Cardiac fibroblast (primary cell): ENCODE measurements at regions not wholly inside any gene's neighbourhood (a gene's known extent, or its start where the extent isn't known, plus 50 kb on each side); places are given as distances from the start of the nearest gene placed in this dataset.
"Not testable (repeated sequence)": the region's sequence is repeated elsewhere in the genome, so short reads cannot be mapped to it uniquely, and the experiment has no call there.

Experiments
- DNase-seq, 2 donors: peaks; one replicate each; pipeline versions ENCODE4 v3.0.0 to v3.0.0-alpha.2; 2010; ENCODE audit warnings: low read depth in 2 of 2
- H3K4me3 ChIP-seq, 2 donors: replicated peaks in 1 of 2; 1 replicate in 1 of 2; 2 replicates in 1 of 2; pipeline ENCODE4 v1.5.1; 2011; ENCODE audit warnings: low read depth in 2 of 2, low read length in 2 of 2, mild to moderate bottlenecking in 2 of 2, moderate library complexity in 1 of 2
- CTCF ChIP-seq: IDR thresholded peaks from one replicate; pipeline ENCODE4 v1.5.1; 2011; ENCODE audit warnings: low read depth, mild to moderate bottlenecking, low read length, inconsistent platforms

DNA sequence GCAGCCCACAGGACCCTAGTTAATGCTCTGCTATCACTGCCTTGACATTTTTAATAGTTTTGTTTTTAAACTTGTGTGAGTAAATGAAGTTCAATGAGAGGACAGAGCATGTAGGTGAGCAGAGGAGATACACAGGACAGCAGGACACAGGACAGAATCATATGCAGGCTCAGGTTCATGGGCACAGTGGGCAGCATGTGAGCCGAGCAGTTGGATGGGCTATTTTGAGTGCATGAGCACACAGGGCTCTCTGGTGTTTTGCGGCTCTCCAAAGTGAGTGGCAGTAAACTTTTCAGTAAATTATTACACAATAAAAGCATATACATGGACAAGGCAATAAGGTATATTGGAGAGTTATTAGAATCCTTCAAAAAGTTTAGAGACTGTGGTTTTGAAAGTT lies 189.7 kb upstream of the OR4E1 start:
- no peak for TF ChIP-seq CTCF
- no peak overlapping the region for H3K4me3 ChIP-seq
- DNase-seq = no peak

GRCh38 chr14:21861153-21861552 lies 187.5 kb upstream of the OR4E1 start:
- TF ChIP-seq CTCF = no peak

DNA sequence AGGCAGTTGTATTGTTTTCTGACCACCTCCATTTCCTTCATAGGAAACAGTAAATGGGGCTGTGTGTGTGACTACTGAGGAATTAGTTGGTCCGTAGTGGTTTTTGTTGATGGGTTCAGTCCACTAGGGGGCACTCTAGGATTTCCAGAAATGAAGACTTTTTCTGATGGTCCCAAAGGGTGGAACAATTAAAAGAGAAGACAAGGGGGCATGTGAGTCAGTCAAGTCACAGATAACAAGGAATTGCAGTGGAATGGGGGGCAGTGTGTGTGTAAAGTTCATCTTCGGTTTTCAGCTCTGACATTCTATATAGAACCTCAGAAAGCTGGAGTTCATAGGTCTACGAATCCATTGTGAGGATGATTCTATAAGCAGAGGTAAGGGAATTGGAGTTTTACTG lies 186.6 kb upstream of the OR4E1 start:
- peak; percentile 23 for TF ChIP-seq CTCF
- H3K4me3 ChIP-seq = no peak overlapping the region
- DNase-seq = peak; percentile 3 to 39

More at GRCh38 chr14:21861153-21861552, 187.5 kb upstream of the OR4E1 start:
- H3K4me3 ChIP-seq = no peak overlapping the region
- DNase-seq = no peak

DNA sequence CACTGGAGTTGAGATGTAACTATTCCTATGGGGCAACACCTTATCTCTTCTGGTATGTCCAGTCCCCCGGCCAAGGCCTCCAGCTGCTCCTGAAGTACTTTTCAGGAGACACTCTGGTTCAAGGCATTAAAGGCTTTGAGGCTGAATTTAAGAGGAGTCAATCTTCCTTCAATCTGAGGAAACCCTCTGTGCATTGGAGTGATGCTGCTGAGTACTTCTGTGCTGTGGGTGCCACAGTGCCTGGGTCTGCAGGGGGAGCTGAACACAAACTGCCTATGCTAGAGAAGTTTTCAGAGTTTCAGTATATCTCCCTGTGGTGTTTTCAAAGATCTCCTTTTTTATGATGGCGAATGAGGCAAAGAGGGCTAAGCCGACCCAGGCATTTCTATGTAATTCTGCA lies 179.2 kb upstream of the OR4E1 start:
- no peak for TF ChIP-seq CTCF
- no peak overlapping the region for H3K4me3 ChIP-seq
- DNase-seq = no peak

- H3K4me3 ChIP-seq = no peak overlapping the region
- DNase-seq = peak; percentile 18 to 27
- peak; percentile 68 for TF ChIP-seq CTCF
These were observed 178.5 kb upstream of the OR4E1 start for GRCh38 chr14:21852061-21852664.

GRCh38 chr14:21846902-21847301 lies 173.3 kb upstream of the OR4E1 start:
- H3K4me3 ChIP-seq, DNase-seq: not testable (repeated sequence)

DNA sequence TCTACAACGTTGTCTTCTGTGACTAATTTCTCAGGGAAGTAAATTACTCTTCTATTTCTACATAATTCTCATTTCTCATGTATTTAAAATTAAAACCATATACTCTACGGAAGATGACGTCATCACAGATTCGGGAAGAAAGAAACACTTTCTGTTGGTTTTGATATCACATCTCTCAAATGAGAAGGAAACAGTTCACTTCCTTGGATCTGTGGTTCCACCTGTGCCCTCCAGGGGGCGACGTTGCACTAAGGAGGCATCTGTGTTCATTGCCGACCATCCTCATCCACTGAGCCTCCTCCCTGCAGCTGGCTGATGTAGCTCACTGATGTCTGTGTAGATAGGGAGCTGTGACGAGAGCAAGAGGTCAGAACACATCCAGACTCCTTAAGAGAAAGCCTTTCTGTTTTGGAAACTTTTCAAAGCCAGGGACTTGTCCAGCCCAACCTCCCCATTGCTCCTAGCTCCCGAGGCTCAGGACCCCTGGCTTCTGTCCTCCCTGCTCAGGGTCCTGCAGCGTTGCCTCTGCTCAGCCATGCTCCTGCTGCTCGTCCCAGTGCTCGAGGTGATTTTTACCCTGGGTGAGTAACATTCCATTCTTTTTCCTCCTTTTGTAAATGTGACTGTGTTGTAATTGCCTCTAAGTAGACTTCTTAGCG lies 172.7 kb upstream of the OR4E1 start:
- H3K4me3 ChIP-seq = no peak overlapping the region
- DNase-seq = no peak

More for the DNA sequence above, 172.7 kb upstream of the OR4E1 start:
- peak; percentile 56 for TF ChIP-seq CTCF
